ENCODE measurements at regions not wholly inside any gene's neighbourhood (a gene's known extent, or its start where the extent isn't known, plus 50 kb on each side); places are given as distances from the start of the nearest gene placed in this dataset.

- TF ChIP-seq POLR2A (IDR thresholded peaks at IDR 0.05; ENCODE audit: low read depth, low read length) (no peak), FOS (IDR thresholded peaks at IDR 0.05; ENCODE audit: borderline replicate concordance, insufficient read depth, low read length) (no peak), EZH2 (IDR thresholded peaks at IDR 0.05; ENCODE audit: borderline replicate concordance, low read depth, low read length, severe bottlenecking) (no peak)
These were observed 108.2 kb downstream of the NPIPB5 start for GRCh38 chr16:22618842-22619241.

Measured in endothelial cell of umbilical vein (primary cell).